ENCODE measurements at regions not wholly inside any gene's neighbourhood (a gene's known extent, or its start where the extent isn't known, plus 50 kb on each side); places are given as distances from the start of the nearest gene placed in this dataset.

- H3K9me3 Mint-ChIP-seq, result no peaks in the 10 kb centered on the region
- H3K36me3 Mint-ChIP-seq (ENCODE audit: low read depth), result no peaks in the 10 kb centered on the region
- intact Hi-C loops (cut with micrococcal nuclease), result loop anchor here (5.0 kb wide), 1 partner anchor 434 kb away; no protein-coding TSS in a partner anchor
- H3K4me1 Mint-ChIP-seq (ENCODE audit: low read depth), result no peaks in the 10 kb centered on the region
- H3K4me3 Mint-ChIP-seq (ENCODE audit: low read depth), result no peak overlapping the region
- no peak for DNase-seq (ENCODE audit: low spot score)
- peaks cover 23% of the 10 kb centered on the region for H3K27me3 Mint-ChIP-seq (ENCODE audit: low read depth)
- H3K27ac Mint-ChIP-seq, result no peak overlapping the region
Observed at GRCh38 chr6:106880952-106881351, 93.6 kb downstream of the CD24 start.

- H3K4me3 Mint-ChIP-seq (ENCODE audit: low read depth), result no peak overlapping the region
- no peak overlapping the region for H3K27ac Mint-ChIP-seq
- peaks cover 10% of the 10 kb centered on the region for H3K27me3 Mint-ChIP-seq (ENCODE audit: low read depth)
- intact Hi-C loops (cut with micrococcal nuclease), result no loop called here
- H3K4me1 Mint-ChIP-seq (ENCODE audit: low read depth), result no peaks in the 10 kb centered on the region
- DNase-seq (ENCODE audit: low spot score), result no peak
- H3K36me3 Mint-ChIP-seq (ENCODE audit: low read depth), result no peaks in the 10 kb centered on the region
- no peaks in the 10 kb centered on the region for H3K9me3 Mint-ChIP-seq
Observed at GRCh38 chr6:106875782-106876321, 98.7 kb downstream of the CD24 start.

GRCh38 chr6:106874481-106874880, 100.0 kb downstream of the CD24 start:
- Mint-ChIP-seq H3K4me1 (ENCODE audit: low read depth) (no peaks in the 10 kb centered on the region), H3K9me3 (no peaks in the 10 kb centered on the region), H3K27ac (no peak overlapping the region), H3K36me3 (ENCODE audit: low read depth) (no peaks in the 10 kb centered on the region), H3K27me3 (ENCODE audit: low read depth) (peaks cover 6% of the 10 kb centered on the region), H3K4me3 (ENCODE audit: low read depth) (no peak overlapping the region)
- intact Hi-C loops (cut with micrococcal nuclease), result no loop called here
- DNase-seq (ENCODE audit: low spot score), result no peak

GRCh38 chr6:106872049-106872448, 102.5 kb downstream of the CD24 start:
- Mint-ChIP-seq H3K36me3 (ENCODE audit: low read depth) (no peaks in the 10 kb centered on the region), H3K4me3 (ENCODE audit: low read depth) (no peak overlapping the region), H3K27ac (no peak overlapping the region), H3K27me3 (ENCODE audit: low read depth) (peaks cover 3% of the 10 kb centered on the region), H3K9me3 (no peaks in the 10 kb centered on the region), H3K4me1 (ENCODE audit: low read depth) (no peaks in the 10 kb centered on the region)
- intact Hi-C loops (cut with micrococcal nuclease), result no loop called here
- no peak for DNase-seq (ENCODE audit: low spot score)

- H3K27ac Mint-ChIP-seq, result no peak overlapping the region
- H3K4me3 Mint-ChIP-seq (ENCODE audit: low read depth), result no peak overlapping the region
- no peaks in the 10 kb centered on the region for H3K36me3 Mint-ChIP-seq (ENCODE audit: low read depth)
- H3K27me3 Mint-ChIP-seq (ENCODE audit: low read depth), result peaks cover 3% of the 10 kb centered on the region
- DNase-seq (ENCODE audit: low spot score), result no peak
- intact Hi-C loops (cut with micrococcal nuclease), result no loop called here
- H3K9me3 Mint-ChIP-seq, result no peaks in the 10 kb centered on the region
- no peaks in the 10 kb centered on the region for H3K4me1 Mint-ChIP-seq (ENCODE audit: low read depth)
Observed at GRCh38 chr6:106870824-106871717, 103.5 kb downstream of the CD24 start.

- intact Hi-C loops (cut with micrococcal nuclease), result no loop called here
- Mint-ChIP-seq H3K4me1 (ENCODE audit: low read depth) (no peaks in the 10 kb centered on the region), H3K27ac (no peak overlapping the region), H3K36me3 (ENCODE audit: low read depth) (no peaks in the 10 kb centered on the region), H3K9me3 (no peaks in the 10 kb centered on the region), H3K4me3 (ENCODE audit: low read depth) (no peak overlapping the region), H3K27me3 (ENCODE audit: low read depth) (peaks cover 3% of the 10 kb centered on the region)
- DNase-seq (ENCODE audit: low spot score), result no peak
Observed at GRCh38 chr6:106870069-106870468, 104.5 kb downstream of the CD24 start.

- H3K27me3 Mint-ChIP-seq (ENCODE audit: low read depth), result peaks cover 3% of the 10 kb centered on the region
- H3K36me3 Mint-ChIP-seq (ENCODE audit: low read depth), result no peaks in the 10 kb centered on the region
- no peak overlapping the region for H3K4me3 Mint-ChIP-seq (ENCODE audit: low read depth)
- H3K4me1 Mint-ChIP-seq (ENCODE audit: low read depth), result no peaks in the 10 kb centered on the region
- intact Hi-C loops (cut with micrococcal nuclease), result no loop called here
- DNase-seq (ENCODE audit: low spot score), result no peak
- no peaks in the 10 kb centered on the region for H3K9me3 Mint-ChIP-seq
- H3K27ac Mint-ChIP-seq, result no peak overlapping the region
Observed at GRCh38 chr6:106869203-106869602, 105.3 kb downstream of the CD24 start.

- H3K4me1 Mint-ChIP-seq (ENCODE audit: low read depth), result no peaks in the 10 kb centered on the region
- peaks cover 6% of the 10 kb centered on the region for H3K9me3 Mint-ChIP-seq
- intact Hi-C loops (cut with micrococcal nuclease), result no loop called here
- H3K36me3 Mint-ChIP-seq (ENCODE audit: low read depth), result no peaks in the 10 kb centered on the region
- no peak overlapping the region for H3K4me3 Mint-ChIP-seq (ENCODE audit: low read depth)
- no peak overlapping the region for H3K27ac Mint-ChIP-seq
- DNase-seq (ENCODE audit: low spot score), result no peak
- peaks cover 3% of the 10 kb centered on the region for H3K27me3 Mint-ChIP-seq (ENCODE audit: low read depth)
Observed at GRCh38 chr6:106866875-106867658, 107.5 kb downstream of the CD24 start.

GRCh38 chr6:106862858-106863257, 111.7 kb downstream of the CD24 start:
- Mint-ChIP-seq H3K9me3 (peaks cover 13% of the 10 kb centered on the region), H3K4me3 (ENCODE audit: low read depth) (no peak overlapping the region), H3K27ac (no peak overlapping the region), H3K4me1 (ENCODE audit: low read depth) (no peaks in the 10 kb centered on the region), H3K36me3 (ENCODE audit: low read depth) (no peaks in the 10 kb centered on the region), H3K27me3 (ENCODE audit: low read depth) (no peaks in the 10 kb centered on the region)
- DNase-seq (ENCODE audit: low spot score), result no peak
- intact Hi-C loops (cut with micrococcal nuclease), result no loop called here

GRCh38 chr6:106860940-106861339, 113.6 kb downstream of the CD24 start:
- intact Hi-C loops (cut with micrococcal nuclease), result no loop called here
- H3K27me3 Mint-ChIP-seq (ENCODE audit: low read depth), result no peaks in the 10 kb centered on the region

GRCh38 chr6:106858653-106859092, 115.9 kb downstream of the CD24 start:
- peaks cover 3% of the 10 kb centered on the region for H3K27me3 Mint-ChIP-seq (ENCODE audit: low read depth)
- no peak overlapping the region for H3K4me3 Mint-ChIP-seq (ENCODE audit: low read depth)
- intact Hi-C loops (cut with micrococcal nuclease), result no loop called here
- peaks cover 13% of the 10 kb centered on the region for H3K9me3 Mint-ChIP-seq
- DNase-seq (ENCODE audit: low spot score), result no peak
- no peaks in the 10 kb centered on the region for H3K4me1 Mint-ChIP-seq (ENCODE audit: low read depth)
- no peak overlapping the region for H3K27ac Mint-ChIP-seq
- no peaks in the 10 kb centered on the region for H3K36me3 Mint-ChIP-seq (ENCODE audit: low read depth)

More at GRCh38 chr6:106860940-106861339, 113.6 kb downstream of the CD24 start:
- no peaks in the 10 kb centered on the region for H3K4me1 Mint-ChIP-seq (ENCODE audit: low read depth)
- no peak overlapping the region for H3K27ac Mint-ChIP-seq
- no peaks in the 10 kb centered on the region for H3K36me3 Mint-ChIP-seq (ENCODE audit: low read depth)
- DNase-seq (ENCODE audit: low spot score), result no peak
- H3K4me3 Mint-ChIP-seq (ENCODE audit: low read depth), result no peak overlapping the region
- H3K9me3 Mint-ChIP-seq, result peaks cover 13% of the 10 kb centered on the region

GRCh38 chr6:106857771-106858652, 116.5 kb downstream of the CD24 start:
- H3K4me3 Mint-ChIP-seq (ENCODE audit: low read depth), result no peak overlapping the region
- peaks cover 13% of the 10 kb centered on the region for H3K9me3 Mint-ChIP-seq
- no peaks in the 10 kb centered on the region for H3K4me1 Mint-ChIP-seq (ENCODE audit: low read depth)
- DNase-seq (ENCODE audit: low spot score), result no peak
- intact Hi-C loops (cut with micrococcal nuclease), result no loop called here
- peaks cover 3% of the 10 kb centered on the region for H3K27me3 Mint-ChIP-seq (ENCODE audit: low read depth)
- H3K36me3 Mint-ChIP-seq (ENCODE audit: low read depth), result no peaks in the 10 kb centered on the region
- no peak overlapping the region for H3K27ac Mint-ChIP-seq
